ENCODE measurements at regions not wholly inside any gene's neighbourhood (a gene's known extent, or its start where the extent isn't known, plus 50 kb on each side); places are given as distances from the start of the nearest gene placed in this dataset.

DNA sequence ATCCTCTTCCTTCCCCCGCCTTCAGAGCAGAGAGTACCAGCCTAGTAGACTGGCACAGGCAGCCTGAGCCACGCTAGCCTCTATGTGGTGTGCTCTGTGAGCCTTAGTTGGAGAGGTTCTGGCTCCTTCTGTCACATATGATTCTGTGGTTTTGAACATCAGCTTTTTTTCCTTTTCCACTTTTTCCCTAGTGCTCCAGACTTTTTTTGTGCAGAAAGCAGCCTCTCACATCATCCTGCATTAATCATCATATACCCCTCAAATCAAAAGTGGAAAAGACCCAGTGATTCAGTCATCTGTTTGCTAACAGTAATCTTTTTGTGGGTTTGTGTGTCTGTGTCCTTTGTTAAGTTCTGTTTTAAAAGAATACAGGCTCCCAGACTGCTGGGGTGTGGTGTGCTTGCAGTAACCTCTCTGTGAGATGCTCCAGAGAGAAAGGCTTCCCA, 663.9 kb upstream of the RGMB start (continued):
- TF ChIP-seq MAZ (IDR thresholded peaks at IDR 0.05; ENCODE audit: borderline replicate concordance, low read depth, low read length), result no peak

DNA sequence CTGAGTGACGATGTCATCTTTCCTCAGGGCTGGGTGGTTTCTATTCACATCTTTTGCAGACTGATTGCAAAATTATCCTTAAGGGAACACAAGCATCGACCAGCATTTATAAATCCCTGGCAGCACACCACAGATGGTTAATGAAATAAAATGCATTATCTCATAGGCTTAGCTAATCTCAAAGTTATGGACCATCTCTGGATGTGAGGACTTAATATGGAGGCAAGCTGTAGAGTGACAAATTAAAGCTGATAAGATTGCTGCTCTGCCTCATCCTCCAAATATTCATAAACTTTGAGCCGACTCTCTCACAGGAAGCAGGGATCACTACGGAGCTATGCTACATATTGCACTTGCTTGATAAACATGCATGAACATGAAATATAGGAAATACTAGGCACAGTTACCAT, 663.2 kb upstream of the RGMB start:
- Histone ChIP-seq H3K27ac (ENCODE audit: insufficient read depth, low read length) (no peak overlapping the region), H3K4me2 (ENCODE audit: low read depth, low read length) (peak overlapping the region; percentile 59; the same call in 1 of the 2 replicates), H2AK9ac (replicated peaks; ENCODE audit: low read depth, low read length, poor library complexity) (no peak overlapping the region), H3K56ac (ENCODE audit: extremely low read depth, insufficient read depth, low read length) (peak overlapping the region; percentile 77), H3K79me1 (ENCODE audit: low read depth in 1 of 2, low read length in 2 of 2) (peaks cover 0 to 7% of the 10 kb centered on the region in 2 experiments; a peak in 1 of 4 replicates), H3K9me1 (ENCODE audit: insufficient read depth, low read length) (peaks cover 7% of the 10 kb centered on the region; the same call in 1 of the 2 replicates), H2AFZ (replicated peaks; ENCODE audit: low read length, poor library complexity) (no peak overlapping the region), H3K9me3 (ENCODE audit: control insufficient read depth, insufficient read depth, low read length) (peaks cover 2% of the 10 kb centered on the region; the same call in 1 of the 2 replicates), H2BK20ac (ENCODE audit: low read depth, low read length) (peak overlapping the region; percentile 100), H2BK5ac (ENCODE audit: low read depth, low read length, poor library complexity, severe bottlenecking) (peak overlapping the region; percentile 100), H3K27me3 (ENCODE audit: control insufficient read depth, insufficient read depth, low read length) (no peaks in the 10 kb centered on the region), H4K5ac (ENCODE audit: low read depth, low read length) (no peak overlapping the region), H3K4me3 (ENCODE audit: insufficient read depth, low read depth, low read length) (no peak overlapping the region), H3K23ac (ENCODE audit: low read depth, low read length) (no peak overlapping the region; the same call in 1 of the 2 replicates), H2BK15ac (ENCODE audit: low read depth, low read length) (no peak overlapping the region), H2AK5ac (ENCODE audit: low read depth, low read length) (no peak overlapping the region), H4K91ac (ENCODE audit: insufficient read depth, low read depth, low read length) (0 out of 2 replicates have a peak overlapping the region, but pooled peaks have one; percentile 99), H4K8ac (ENCODE audit: low read depth in 2 of 2, low read length in 2 of 2) (peak overlapping the region in 1 of 2 experiments; percentile 100; a peak in 2 of 4 replicates), H3K18ac (ENCODE audit: low read depth, low read length) (no peak overlapping the region), H3K14ac (replicated peaks; ENCODE audit: low read depth, low read length) (peak overlapping the region; percentile 99; the same call in 1 of the 2 replicates), H2BK120ac (ENCODE audit: low read depth, low read length) (peak overlapping the region; percentile 100), H3K4ac (ENCODE audit: low read depth, low read length) (peak overlapping the region; percentile 100; the same call in 1 of the 2 replicates), H3K36me3 (ENCODE audit: control insufficient read depth, insufficient read depth, low read length) (no peaks in the 10 kb centered on the region), H3K9ac (ENCODE audit: low read depth, low read length) (no peak overlapping the region), H3K4me1 (ENCODE audit: control insufficient read depth, insufficient read depth, low read length) (peaks cover 10% of the 10 kb centered on the region), H4K20me1 (ENCODE audit: insufficient read depth, low read length) (no peaks in the 10 kb centered on the region)
- peak; percentile 98 for DNase-seq
- ChIA-PET POLR2A (ENCODE audit: unreplicated experiment) (interaction anchor here (0.6 kb wide), 3 partner anchors 310 to 676 kb away, joined by 3 to 7 read pairs (median 4); no protein-coding TSS in a partner anchor), CTCF (interaction anchor here (0.6 to 1.2 kb wide), 2 partner anchors 12 to 813 kb away, joined by 3 to 5 read pairs; no protein-coding TSS in a partner anchor)
- BruUV-seq (replicated peaks), result no TSS peak
- dilution Hi-C loops (cut with HindIII; ENCODE audit: low sequenced_read_pairs, unreplicated experiment) (no loop called here), intact Hi-C loops (cut with micrococcal nuclease) (loop anchor here (1.0 to 2.0 kb wide), 3 partner anchors 200 to 658 kb away; no protein-coding TSS in a partner anchor), in situ Hi-C loops (cut with MboI; ENCODE audit: low sequenced_read_pairs) (loop anchor here (5.0 kb wide), 1 partner anchor 657 kb away; no protein-coding TSS in a partner anchor)
- TF ChIP-seq, protein P1, sequence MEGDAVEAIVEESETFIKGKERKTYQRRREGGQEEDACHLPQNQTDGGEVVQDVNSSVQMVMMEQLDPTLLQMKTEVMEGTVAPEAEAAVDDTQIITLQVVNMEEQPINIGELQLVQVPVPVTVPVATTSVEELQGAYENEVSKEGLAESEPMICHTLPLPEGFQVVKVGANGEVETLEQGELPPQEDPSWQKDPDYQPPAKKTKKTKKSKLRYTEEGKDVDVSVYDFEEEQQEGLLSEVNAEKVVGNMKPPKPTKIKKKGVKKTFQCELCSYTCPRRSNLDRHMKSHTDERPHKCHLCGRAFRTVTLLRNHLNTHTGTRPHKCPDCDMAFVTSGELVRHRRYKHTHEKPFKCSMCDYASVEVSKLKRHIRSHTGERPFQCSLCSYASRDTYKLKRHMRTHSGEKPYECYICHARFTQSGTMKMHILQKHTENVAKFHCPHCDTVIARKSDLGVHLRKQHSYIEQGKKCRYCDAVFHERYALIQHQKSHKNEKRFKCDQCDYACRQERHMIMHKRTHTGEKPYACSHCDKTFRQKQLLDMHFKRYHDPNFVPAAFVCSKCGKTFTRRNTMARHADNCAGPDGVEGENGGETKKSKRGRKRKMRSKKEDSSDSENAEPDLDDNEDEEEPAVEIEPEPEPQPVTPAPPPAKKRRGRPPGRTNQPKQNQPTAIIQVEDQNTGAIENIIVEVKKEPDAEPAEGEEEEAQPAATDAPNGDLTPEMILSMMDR (conservative IDR thresholded peaks at IDR 0.05; ENCODE audit: low read depth, low read length), result no peak
- TF ChIP-seq CEBPB (IDR thresholded peaks at IDR 0.05; ENCODE audit: low read depth, low read length) (peak; percentile 90), MAZ (IDR thresholded peaks at IDR 0.05; ENCODE audit: borderline replicate concordance, low read depth, low read length) (no peak), BHLHE40 (IDR thresholded peaks at IDR 0.05; ENCODE audit: low read depth, low read length) (peak; percentile 24; the same call in 1 of the 2 replicates), MAFK (IDR thresholded peaks at IDR 0.05; ENCODE audit: low read depth, low read length) (peak; percentile 28; the same call in 1 of the 2 replicates), FOS (IDR thresholded peaks at IDR 0.05; ENCODE audit: low read depth, low read length) (peak; percentile 69), RAD21 (IDR thresholded peaks at IDR 0.05; ENCODE audit: low read length) (peak; percentile 17), CHD1 (IDR thresholded peaks at IDR 0.05; ENCODE audit: low read depth, low read length) (no peak; the same call in 1 of the 2 replicates), RFX5 (IDR thresholded peaks at IDR 0.05; ENCODE audit: low read depth, low read length) (no peak), POLR2A (IDR thresholded peaks at IDR 0.05; ENCODE audit: low read depth, low read length) (no peak; the same call in 1 of the 2 replicates), NFE2L2 (IDR thresholded peaks at IDR 0.05; ENCODE audit: low read depth, low read length) (no peak)
- TF ChIP-seq, protein P2, sequence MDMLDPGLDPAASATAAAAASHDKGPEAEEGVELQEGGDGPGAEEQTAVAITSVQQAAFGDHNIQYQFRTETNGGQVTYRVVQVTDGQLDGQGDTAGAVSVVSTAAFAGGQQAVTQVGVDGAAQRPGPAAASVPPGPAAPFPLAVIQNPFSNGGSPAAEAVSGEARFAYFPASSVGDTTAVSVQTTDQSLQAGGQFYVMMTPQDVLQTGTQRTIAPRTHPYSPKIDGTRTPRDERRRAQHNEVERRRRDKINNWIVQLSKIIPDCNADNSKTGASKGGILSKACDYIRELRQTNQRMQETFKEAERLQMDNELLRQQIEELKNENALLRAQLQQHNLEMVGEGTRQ (IDR thresholded peaks at IDR 0.05; ENCODE audit: low read depth, low read length), result no peak
- no CpG with 5 or more reads among the region's 4 CpGs for WGBS, 2 experiments (ENCODE audit: extremely low coverage in 2 of 2, insufficient read length in 1 of 2)
- ATAC-seq (ENCODE audit: low read depth), result peak; percentile 75
